RKO (cell line): ENCODE measurements at regions not wholly inside any gene's neighbourhood (a gene's known extent, or its start where the extent isn't known, plus 50 kb on each side); places are given as distances from the start of the nearest gene placed in this dataset.

Source experiments
- DNase-seq: peaks from one replicate; pipeline ENCODE4 v3.0.0-alpha.2; 2016; ENCODE audit warnings: low spot score

DNA sequence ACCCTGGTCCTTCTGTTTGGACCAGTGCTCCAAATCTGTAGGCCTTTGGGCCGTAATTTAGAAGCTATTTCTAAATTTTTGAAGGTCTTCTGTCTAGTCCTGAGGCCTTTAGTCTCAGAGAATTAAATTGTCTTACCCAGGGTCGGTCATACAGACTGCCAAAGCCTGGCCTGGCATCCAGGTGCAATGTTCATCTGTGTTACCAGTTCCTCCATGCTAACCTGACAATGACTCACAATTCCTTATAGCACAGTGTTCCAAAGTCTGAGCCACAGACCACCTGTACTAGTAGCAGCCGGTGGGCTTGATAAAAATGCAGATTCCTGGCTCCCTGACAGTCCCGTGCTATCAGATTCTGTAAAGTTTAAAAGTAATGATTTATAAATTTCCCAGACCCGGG lies 77.7 kb upstream of the MAP4K3 start:
- DNase-seq = no peak

- DNase-seq = no peak
Measured at GRCh38 chr2:39515273-39515896, 78.3 kb upstream of the MAP4K3 start.

- DNase-seq = no peak
Measured at GRCh38 chr2:39515897-39516346, 78.8 kb upstream of the MAP4K3 start.

DNA sequence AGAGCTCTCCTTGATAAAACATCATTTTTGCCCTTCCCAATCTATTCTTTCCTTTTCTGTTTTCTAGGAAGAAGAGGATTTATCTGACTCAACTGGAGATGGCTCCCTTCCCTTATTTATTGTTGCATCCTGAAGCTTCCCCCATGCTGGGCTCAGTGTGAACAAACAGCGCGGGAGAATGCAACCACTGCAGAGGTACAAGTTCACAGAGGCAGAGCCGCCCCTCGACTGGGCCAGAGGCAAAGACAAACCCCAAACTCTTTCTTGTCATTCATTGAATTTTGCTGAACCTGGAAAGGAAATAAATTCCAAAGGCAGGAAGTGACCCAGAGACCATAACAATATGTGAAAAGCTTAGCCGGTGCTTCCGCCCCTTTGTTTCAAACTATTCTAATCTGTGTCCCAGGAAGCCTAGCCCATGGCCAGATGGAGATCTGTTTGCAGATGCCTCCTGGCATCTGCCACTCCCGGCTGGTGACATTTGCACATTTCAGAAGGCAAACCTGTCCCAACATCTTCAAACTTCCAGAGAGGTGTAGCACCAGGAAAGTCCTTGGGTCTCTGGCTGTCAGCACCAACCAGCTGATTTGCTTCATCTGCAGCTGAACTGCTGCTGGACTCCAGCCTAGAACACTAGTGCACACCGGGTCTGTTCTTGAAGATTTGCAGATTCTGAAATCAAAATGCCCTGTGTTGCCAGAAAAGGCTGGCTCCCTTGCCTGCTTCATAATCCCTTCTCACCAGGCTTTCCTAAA lies 79.4 kb upstream of the MAP4K3 start:
- DNase-seq = no peak

DNA sequence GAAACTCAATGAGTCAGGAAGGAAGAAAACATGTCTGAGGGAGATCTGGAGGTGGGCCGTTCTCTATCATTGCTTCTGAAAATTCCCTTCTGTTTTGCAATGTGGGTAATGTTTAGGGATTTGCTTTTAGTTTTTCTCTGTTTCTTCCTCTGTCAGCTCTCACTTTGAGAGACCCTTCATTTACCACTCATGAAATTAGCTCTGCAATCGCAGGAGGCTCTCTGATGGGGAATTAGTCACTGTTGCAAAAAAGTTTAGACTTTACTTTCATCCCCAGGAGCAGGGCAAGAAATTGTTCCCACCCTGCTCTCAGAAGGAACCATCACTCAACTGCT lies 80.0 kb upstream of the MAP4K3 start:
- DNase-seq = no peak

- no peak for DNase-seq
Measured at GRCh38 chr2:39517622-39518021, 80.5 kb upstream of the MAP4K3 start.

DNA sequence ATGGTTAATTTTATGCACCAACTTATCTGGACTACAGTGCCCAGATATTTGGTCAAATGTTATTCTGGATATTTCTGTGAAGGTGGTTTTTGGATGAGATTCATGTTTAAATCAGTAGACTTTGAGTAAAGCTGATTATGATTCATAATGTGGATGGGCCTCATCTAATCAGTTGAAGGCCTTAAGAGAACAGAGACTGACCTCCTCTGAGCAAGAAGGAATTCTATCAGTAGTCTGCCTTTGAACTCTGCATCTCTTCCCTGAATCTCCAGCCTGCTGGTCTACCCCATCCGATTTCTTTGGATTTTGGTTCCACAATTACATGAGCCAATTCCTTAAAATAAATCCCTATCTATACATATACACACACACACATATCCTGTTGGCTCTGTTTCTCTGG lies 82.8 kb upstream of the MAP4K3 start:
- no peak for DNase-seq

GRCh38 chr2:39521876-39522517 lies 84.9 kb upstream of the MAP4K3 start:
- DNase-seq = no peak

- DNase-seq = no peak
Measured at GRCh38 chr2:39522518-39522877, 85.4 kb upstream of the MAP4K3 start.

GRCh38 chr2:39523308-39524044 lies 86.4 kb upstream of the MAP4K3 start:
- DNase-seq = peak; percentile 16

- no peak for DNase-seq
Measured at GRCh38 chr2:39524061-39524460, 87.0 kb upstream of the MAP4K3 start.

- DNase-seq = no peak
Measured at GRCh38 chr2:39524756-39525635, 87.9 kb upstream of the MAP4K3 start.

- no peak for DNase-seq
Measured at GRCh38 chr2:39525636-39526412, 88.7 kb upstream of the MAP4K3 start.

- no peak for DNase-seq
Measured at GRCh38 chr2:39528701-39529100, 91.6 kb upstream of the MAP4K3 start.

GRCh38 chr2:39529836-39530235 lies 92.8 kb upstream of the MAP4K3 start:
- no peak for DNase-seq

- no peak for DNase-seq
Measured at GRCh38 chr2:39530411-39530866, 93.4 kb upstream of the MAP4K3 start.

DNA sequence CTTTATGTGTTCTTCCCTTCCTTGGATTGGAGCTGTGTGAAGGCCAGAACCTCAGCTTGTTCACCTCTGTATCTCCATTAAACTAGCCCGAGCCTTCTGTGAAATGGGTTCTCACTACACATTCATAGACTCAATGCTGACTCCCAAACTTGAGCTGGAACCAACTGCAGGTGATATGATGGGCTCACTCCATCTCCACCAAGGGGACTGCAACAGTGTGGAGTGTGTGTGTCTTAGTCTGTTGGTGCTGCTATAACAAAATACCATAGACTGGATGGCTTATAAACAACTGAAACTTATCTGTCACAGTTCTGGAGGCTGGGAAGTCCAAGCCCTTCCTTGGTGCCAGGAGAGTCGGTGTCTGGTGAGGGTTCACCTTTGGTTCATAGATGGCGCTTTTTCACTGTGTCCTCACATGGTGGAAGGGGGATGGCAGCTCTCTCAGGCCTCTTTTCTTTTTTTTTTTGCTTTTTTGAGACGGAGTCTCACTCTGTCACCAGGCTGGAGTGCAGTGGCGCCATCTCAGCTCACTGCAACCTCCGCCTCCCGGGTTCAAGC lies 94.2 kb upstream of the MAP4K3 start:
- no peak for DNase-seq

- DNase-seq = no peak
Measured at GRCh38 chr2:39532933-39533332, 95.8 kb upstream of the MAP4K3 start.

GRCh38 chr2:39534095-39534711 lies 97.1 kb upstream of the MAP4K3 start:
- no peak for DNase-seq

DNA sequence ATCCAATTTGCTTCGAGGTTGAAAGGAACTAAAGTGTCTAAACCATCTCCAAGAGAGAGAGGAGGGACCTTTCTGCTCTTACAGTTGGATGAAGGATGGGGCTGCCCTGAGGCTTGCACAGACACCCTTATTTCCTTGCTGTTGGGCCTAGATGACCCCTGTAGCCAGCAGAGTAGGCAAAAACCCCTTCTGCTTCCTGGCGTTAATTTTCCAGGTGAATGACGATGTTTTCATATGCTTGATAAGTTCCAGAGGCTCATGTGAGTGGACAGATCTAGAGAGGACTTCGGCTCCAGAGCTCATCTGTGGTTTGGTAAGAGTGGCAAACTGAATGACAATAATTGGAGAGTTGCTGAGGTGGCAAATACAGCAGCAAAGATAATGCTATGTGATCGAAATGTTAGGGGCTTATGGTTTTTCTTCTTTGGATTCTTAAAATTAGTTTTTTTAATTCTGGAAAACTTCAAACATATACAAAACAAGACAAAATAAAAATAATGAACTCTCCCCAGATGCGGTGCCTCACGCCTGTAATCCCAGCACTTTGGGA lies 98.6 kb upstream of the MAP4K3 start:
- no peak for DNase-seq
